Fibroblast of pulmonary artery (primary cell): ENCODE measurements at regions not wholly inside any gene's neighbourhood (a gene's known extent, or its start where the extent isn't known, plus 50 kb on each side); places are given as distances from the start of the nearest gene placed in this dataset.
"Not testable (repeated sequence)": the region's sequence is repeated elsewhere in the genome, so short reads cannot be mapped to it uniquely, and the experiment has no call there.

Experiments used
- DNase-seq: peaks from one replicate; pipeline ENCODE4 v3.0.0-alpha.2; 2010; ENCODE audit warnings: low read depth
- H3K4me3 ChIP-seq: replicated peaks from 2 replicates; pipeline ENCODE4 v1.5.1; 2011; ENCODE audit warnings: low read depth, mild to moderate bottlenecking, control low read depth, low read length, moderate library complexity
- TF ChIP-seq, protein P1 (sequence below): IDR thresholded peaks from 2 replicates; pipeline ENCODE4 v1.5.1; 2011; ENCODE audit warnings: mild to moderate bottlenecking, control low read depth, low read length, inconsistent platforms; ENCODE audit errors: missing control alignments

DNA sequence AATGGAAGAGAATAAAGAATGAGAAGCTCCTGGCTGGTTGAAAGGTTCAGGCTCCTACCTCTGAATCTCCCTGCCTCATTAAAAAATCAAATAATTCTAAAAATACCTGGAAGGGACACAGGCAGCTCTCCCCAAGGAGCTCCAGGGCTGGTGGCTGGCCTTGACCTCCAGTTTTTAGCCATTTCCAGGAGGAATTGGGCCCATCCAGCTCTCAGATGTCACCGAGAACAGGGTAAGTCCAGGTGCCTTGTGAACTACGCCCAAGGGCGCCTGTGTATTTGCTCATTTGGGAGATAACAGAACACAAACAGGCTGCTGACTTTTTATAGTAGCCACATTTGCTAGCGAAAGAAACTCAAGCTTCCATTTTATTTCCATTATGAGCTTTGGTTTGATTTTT, 321.0 kb upstream of the C1orf174 start:
- no peak for DNase-seq
- TF ChIP-seq, protein P1, sequence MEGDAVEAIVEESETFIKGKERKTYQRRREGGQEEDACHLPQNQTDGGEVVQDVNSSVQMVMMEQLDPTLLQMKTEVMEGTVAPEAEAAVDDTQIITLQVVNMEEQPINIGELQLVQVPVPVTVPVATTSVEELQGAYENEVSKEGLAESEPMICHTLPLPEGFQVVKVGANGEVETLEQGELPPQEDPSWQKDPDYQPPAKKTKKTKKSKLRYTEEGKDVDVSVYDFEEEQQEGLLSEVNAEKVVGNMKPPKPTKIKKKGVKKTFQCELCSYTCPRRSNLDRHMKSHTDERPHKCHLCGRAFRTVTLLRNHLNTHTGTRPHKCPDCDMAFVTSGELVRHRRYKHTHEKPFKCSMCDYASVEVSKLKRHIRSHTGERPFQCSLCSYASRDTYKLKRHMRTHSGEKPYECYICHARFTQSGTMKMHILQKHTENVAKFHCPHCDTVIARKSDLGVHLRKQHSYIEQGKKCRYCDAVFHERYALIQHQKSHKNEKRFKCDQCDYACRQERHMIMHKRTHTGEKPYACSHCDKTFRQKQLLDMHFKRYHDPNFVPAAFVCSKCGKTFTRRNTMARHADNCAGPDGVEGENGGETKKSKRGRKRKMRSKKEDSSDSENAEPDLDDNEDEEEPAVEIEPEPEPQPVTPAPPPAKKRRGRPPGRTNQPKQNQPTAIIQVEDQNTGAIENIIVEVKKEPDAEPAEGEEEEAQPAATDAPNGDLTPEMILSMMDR, result no peak
- no peak overlapping the region for H3K4me3 ChIP-seq

DNA sequence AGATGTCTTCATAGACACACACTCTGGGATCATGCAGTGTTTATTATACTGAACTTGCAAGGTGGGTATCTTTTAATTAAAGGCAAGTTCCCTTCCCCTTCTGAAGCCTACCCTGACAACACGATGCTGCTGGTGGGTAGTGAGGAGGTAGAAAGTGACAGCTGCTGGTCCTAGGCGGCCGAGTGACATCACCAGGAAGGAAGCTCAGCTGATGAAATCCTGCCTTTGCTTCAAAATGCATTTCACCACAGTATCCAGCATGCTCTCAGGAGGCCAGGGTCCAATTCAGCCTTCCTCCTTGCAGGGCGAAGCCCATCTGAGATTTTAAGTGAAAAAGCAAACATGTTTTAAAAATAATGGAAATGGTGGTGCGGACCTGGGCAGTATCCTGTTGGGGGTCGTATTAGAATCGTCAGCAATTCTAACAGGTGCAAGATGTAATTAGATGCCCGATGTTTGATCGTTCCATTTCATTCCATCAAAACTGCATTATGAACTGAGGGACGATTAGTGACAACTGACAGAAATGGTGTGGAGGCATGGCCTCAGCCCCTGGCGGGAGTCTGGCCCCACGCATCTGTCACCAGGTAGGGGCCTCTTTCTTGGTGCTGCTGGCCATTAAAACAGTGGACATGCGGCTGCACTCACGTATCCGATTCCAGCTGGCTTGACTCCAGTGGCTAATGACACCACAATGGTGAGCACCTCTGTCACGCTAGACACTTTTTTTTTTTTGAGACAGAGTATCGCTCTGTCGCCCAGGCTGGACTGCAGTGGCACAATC, 324.8 kb upstream of the C1orf174 start:
- DNase-seq, result no peak
- H3K4me3 ChIP-seq, result no peak overlapping the region
- TF ChIP-seq, protein P1, result no peak

DNA sequence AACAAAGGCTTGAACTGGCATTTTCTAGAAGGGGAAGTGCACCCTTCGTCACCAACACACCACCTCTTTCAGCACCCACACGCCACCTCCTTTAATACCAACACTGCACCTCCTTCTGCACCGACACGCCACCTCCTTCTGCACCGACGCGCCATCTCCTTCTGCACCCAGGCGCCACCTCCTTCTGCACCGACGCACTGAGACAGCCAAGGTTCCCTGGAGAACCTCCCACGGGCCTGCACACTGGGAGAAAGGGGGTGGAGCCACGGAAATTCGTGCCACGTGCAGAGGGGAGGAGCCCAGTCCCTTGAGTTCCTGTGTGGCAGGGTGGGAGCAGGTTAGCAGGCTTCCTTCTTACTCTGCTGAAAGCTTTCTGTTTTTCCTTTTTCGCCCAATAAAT, 327.9 kb upstream of the C1orf174 start:
- H3K4me3 ChIP-seq, result no peak overlapping the region
- DNase-seq, result no peak
- TF ChIP-seq, protein P1, result no peak

DNA sequence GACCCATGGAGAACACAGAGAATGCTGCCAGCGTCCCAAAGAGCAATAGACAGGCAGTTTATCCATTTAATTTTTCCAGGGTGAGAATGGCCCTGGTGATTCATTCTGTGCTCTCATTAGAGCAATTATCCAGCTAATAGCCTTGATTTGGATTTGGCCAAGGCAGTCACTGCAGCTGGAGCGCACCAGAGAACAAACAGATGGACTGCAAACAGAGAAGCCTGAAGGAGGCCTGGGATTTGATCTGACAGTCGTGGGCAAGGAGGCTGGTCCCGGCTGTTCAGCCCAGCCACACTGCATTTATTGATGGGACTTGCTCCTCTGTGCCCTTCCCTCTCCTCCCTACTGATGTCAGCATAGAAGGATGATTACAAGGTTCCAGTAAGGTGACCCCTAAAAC, 353.9 kb upstream of the C1orf174 start:
- TF ChIP-seq, protein P1, result no peak
- no peak overlapping the region for H3K4me3 ChIP-seq
- DNase-seq, result no peak

DNA sequence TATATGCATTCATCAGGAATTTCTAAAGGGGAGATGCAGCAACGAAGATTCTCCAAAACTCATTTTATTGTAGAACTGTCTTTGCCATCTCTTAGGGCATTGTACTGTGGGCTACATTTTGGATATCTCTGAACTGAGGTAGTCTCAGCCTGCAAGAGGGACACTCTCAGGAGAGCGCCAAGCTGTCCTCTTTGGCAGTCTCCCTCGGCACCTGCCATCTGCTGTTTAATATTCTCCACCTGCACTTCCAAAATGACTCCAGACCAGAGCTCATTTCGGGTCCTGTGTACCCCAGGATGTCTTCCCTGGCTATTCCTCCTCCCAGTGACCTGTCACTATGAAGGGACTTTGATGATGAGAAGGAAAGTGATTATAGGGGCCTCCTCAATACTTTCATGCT, 356.3 kb upstream of the C1orf174 start:
- H3K4me3 ChIP-seq, result no peak overlapping the region
- TF ChIP-seq, protein P1, result no peak
- DNase-seq, result no peak

DNA sequence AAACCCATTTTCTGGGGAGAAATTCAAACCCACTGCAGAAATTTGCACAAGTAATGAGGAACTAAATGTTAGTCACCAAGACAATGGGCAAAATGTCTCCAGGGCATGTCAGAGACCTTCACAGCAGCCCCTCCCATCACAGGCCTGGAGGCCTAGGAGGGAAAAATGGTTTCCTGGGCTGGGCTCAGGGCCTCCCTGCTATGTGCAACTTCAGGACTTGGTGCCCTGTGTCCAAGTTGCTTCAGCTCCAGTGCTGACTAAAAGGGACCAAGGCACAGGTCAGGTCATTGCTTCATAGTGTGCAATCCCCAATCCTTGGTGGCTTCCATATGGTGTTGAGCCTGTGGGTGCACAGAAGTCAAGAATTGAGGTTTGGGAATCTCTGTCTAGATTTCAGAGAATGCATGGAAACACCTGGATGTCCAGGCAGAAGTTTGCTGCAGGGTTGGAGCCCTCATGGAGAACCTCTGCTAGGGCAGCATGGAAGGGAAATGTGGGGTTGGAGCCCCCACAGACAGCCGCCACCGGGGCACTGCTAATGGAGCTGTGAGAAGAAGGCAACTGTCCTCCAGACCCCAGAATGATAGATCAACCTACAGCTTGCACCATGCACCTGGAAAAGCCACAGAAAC, 358.2 kb upstream of the C1orf174 start:
- H3K4me3 ChIP-seq, DNase-seq: not testable (repeated sequence)

DNA sequence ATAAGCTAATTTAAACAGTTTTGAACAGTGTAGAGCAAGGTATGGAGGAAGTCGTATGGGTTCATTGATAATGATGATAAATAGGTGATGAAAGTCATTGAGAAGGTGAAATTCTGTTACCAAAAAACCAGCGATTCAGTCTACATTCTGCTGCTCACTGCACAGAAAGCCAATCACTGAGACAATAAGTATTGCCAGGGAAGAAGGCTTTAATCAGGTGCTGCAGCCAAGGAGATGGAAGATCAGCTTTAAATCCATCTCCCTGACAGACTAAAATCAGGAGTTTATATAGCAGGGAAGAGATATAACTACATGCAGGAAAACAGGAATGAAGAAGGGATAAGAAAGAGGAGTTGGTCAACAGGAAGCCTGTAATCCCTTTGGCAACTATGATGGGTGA, 361.3 kb upstream of the C1orf174 start:
- TF ChIP-seq, protein P1, result no peak
- DNase-seq, result no peak
- no peak overlapping the region for H3K4me3 ChIP-seq
